Neural cell (in vitro differentiated cells): ENCODE measurements at regions not wholly inside any gene's neighbourhood (a gene's known extent, or its start where the extent isn't known, plus 50 kb on each side); places are given as distances from the start of the nearest gene placed in this dataset.

Experiments used
- H2AFZ ChIP-seq: fragments of 200-600, 300-800 bp; sonication (generic), shearing (Covaris generic); 2 replicates; pipeline ENCODE4 v1.6.0; 2014; ENCODE audit warnings: low read depth, mild to moderate bottlenecking, antibody characterized with exemption, low read length, moderate library complexity
- H3F3A ChIP-seq: fragments of 200-600 bp; shearing (Covaris generic); 2 replicates; pipeline ENCODE4 v1.6.1; 2016; ENCODE audit warnings: mild to moderate bottlenecking, moderate library complexity, mixed read lengths, antibody characterized with exemption, low read length; ENCODE audit not compliant: insufficient read depth, poor library complexity, severe bottlenecking
- H3K27ac ChIP-seq: fragments of 200-600, 300-800 bp; sonication (generic), shearing (Covaris generic); 2 replicates; pipeline ENCODE4 v1.5.1; 2014; ENCODE audit warnings: mild to moderate bottlenecking, low read length, moderate library complexity
- H3K27me3 ChIP-seq: fragments of 300-800, 200-600 bp; sonication (generic), shearing (Covaris generic); 2 replicates; pipeline ENCODE4 v1.6.0; 2014; ENCODE audit warnings: mild to moderate bottlenecking, low read depth, low read length, moderate library complexity; ENCODE audit not compliant: insufficient read depth
- H3K36me3 ChIP-seq: fragments of 300-800, 200-600 bp; sonication (generic), shearing (Covaris generic); 2 replicates; pipeline ENCODE4 v1.5.1; 2014; ENCODE audit warnings: mild to moderate bottlenecking, antibody characterized with exemption, low read length, moderate library complexity; ENCODE audit not compliant: insufficient read depth
- H3K4me2 ChIP-seq: fragments of 300-800, 200-600 bp; sonication (generic), shearing (Covaris generic); 2 replicates; pipeline ENCODE4 v1.6.0; 2014; ENCODE audit warnings: mild to moderate bottlenecking, low read length
- H3K4me3 ChIP-seq: fragments of 300-800, 200-600 bp; sonication (generic), shearing (Covaris generic); 2 replicates; pipeline ENCODE4 v1.5.1; 2014; ENCODE audit warnings: mild to moderate bottlenecking, low read length, moderate library complexity
- H3K79me2 ChIP-seq: fragments of 200-600 bp; shearing (Covaris generic); replicated peaks from 2 replicates; pipeline ENCODE4 v1.6.0; 2014; ENCODE audit warnings: mild to moderate bottlenecking, low read length, moderate library complexity; ENCODE audit not compliant: insufficient read depth
- H3K9ac ChIP-seq: fragments of 300-800, 200-600 bp; sonication (generic), shearing (Covaris generic); 2 replicates; pipeline ENCODE4 v1.6.1; 2016; ENCODE audit warnings: mild to moderate bottlenecking, low read length, mixed read lengths
- H3K9me2 ChIP-seq: fragments of 200-600 bp; shearing (Covaris generic); 2 replicates; pipeline ENCODE4 v1.6.1; 2016; ENCODE audit warnings: mild to moderate bottlenecking, low read length, mixed read lengths; ENCODE audit not compliant: insufficient read depth
- H3K9me3 ChIP-seq: fragments of 200-600, 300-800 bp; sonication (generic), shearing (Covaris generic); 2 replicates; pipeline ENCODE4 v1.6.1; 2016; ENCODE audit warnings: mild to moderate bottlenecking, mixed run types, low read length, moderate library complexity, mixed read lengths
- H4K20me1 ChIP-seq: fragments of 200-600 bp; shearing (Covaris generic); 2 replicates; pipeline ENCODE4 v1.6.1; 2016; ENCODE audit warnings: mild to moderate bottlenecking, mixed run types; ENCODE audit not compliant: insufficient read depth
- EP300 ChIP-seq: fragments of 450-650 bp; conservative IDR thresholded peaks from 2 replicates; pipeline ENCODE4 v1.6.1; 2014; ENCODE audit warnings: antibody characterized with exemption, mild to moderate bottlenecking, moderate library complexity; ENCODE audit not compliant: poor library complexity, severe bottlenecking
- EZH2 ChIP-seq: fragments of 200-600, 300-800 bp; shearing (Covaris generic), sonication (generic); IDR thresholded peaks from 2 replicates; pipeline ENCODE4 v1.6.1; 2014; ENCODE audit warnings: antibody characterized with exemption, low read length, borderline replicate concordance, mild to moderate bottlenecking; ENCODE audit not compliant: insufficient read depth, poor library complexity, severe bottlenecking
- MXI1 ChIP-seq: fragments of 450-650 bp; conservative IDR thresholded peaks from 2 replicates; pipeline ENCODE4 v1.6.1; 2014; ENCODE audit warnings: antibody characterized with exemption, mild to moderate bottlenecking; ENCODE audit not compliant: poor library complexity, severe bottlenecking
- POLR2AphosphoS5 ChIP-seq: IDR thresholded peaks from 2 replicates; pipeline ENCODE4 v1.6.1; 2012
- RAD21 ChIP-seq: fragments of 450-650 bp; conservative IDR thresholded peaks from 2 replicates; pipeline ENCODE4 v1.6.1; 2014; ENCODE audit warnings: antibody characterized with exemption, mild to moderate bottlenecking, moderate library complexity
- SMC3 ChIP-seq: fragments of 450-650 bp; conservative IDR thresholded peaks from 2 replicates; pipeline ENCODE4 v1.6.1; 2014; ENCODE audit warnings: antibody characterized with exemption, mild to moderate bottlenecking, moderate library complexity; ENCODE audit not compliant: poor library complexity
- TAF1 ChIP-seq: IDR thresholded peaks from 2 replicates; pipeline ENCODE4 v1.6.1; 2012; ENCODE audit warnings: low read depth
- TF ChIP-seq, protein P1 (sequence below): fragments of 450-650 bp; IDR thresholded peaks from 2 replicates; pipeline ENCODE4 v1.5.1; 2014; ENCODE audit warnings: antibody characterized with exemption, mild to moderate bottlenecking, moderate library complexity; ENCODE audit not compliant: poor library complexity, severe bottlenecking
- TF ChIP-seq, protein P2 (sequence below): IDR thresholded peaks from 2 replicates; pipeline ENCODE4 v1.6.1; 2012; ENCODE audit warnings: borderline replicate concordance

DNA sequence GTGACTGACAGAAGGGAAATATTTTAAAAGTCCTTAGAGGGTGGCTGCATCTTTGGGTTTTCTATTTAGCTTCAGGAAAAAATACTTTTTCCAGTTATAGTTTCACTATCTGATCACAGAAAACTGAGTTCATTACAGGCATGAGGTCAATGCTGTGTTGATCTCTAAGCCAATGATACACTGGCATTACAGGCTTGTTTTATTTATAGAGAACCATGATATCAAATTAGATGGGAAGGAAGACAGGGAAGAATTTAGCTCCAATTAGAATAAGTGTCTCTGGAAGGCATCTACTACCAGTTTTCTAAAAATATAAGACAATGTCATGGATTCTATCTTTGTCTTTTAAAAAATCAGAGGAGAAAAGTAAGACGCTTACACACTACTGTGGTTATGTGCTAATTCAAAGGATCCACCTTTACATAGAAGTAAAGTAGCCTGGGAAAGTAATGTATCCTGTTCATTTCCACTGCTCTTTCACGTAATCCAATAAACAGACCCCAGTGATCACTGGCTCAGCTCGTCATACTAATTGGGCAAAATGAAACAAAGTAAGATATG, 344.5 kb upstream of the PPARGC1A start:
- H3F3A ChIP-seq: no peaks in the 10 kb centered on the region
- no peak for TF ChIP-seq MXI1
- no peak for TF ChIP-seq EZH2
- TF ChIP-seq EP300: no peak
- no peak for TF ChIP-seq POLR2AphosphoS5
- H3K4me3 ChIP-seq: no peak overlapping the region

DNA sequence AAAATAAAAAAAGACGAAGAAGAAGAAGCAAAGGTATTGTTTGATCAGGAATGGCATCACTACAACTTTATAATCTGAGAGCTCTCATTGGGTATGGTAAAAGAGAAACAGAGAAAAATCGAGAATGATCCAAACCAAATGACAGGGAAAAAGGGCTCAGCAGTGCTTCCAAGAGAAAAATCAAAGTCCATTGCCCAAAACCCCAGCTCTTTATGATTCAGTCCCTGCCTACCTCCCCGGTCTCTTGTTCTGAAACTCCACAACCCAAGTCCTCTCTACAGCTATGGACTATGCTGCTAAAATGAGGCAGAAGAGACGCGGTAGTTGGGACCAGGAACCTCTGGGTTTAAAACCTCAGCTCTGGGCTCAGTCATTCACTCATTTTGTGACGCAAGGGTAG, 341.1 kb upstream of the PPARGC1A start:
- H3K36me3 ChIP-seq: no peaks in the 10 kb centered on the region
- H3K9me3 ChIP-seq: no peaks in the 10 kb centered on the region
- H3K4me2 ChIP-seq: no peak overlapping the region
- H3F3A ChIP-seq: no peaks in the 10 kb centered on the region
- H3K79me2 ChIP-seq: no peaks in the 10 kb centered on the region
- no peaks in the 10 kb centered on the region for H3K9me2 ChIP-seq
- TF ChIP-seq EZH2: no peak
- no peak overlapping the region for H2AFZ ChIP-seq
- H4K20me1 ChIP-seq: no peaks in the 10 kb centered on the region
- no peak overlapping the region for H3K27ac ChIP-seq
- no peaks in the 10 kb centered on the region for H3K27me3 ChIP-seq
- no peak overlapping the region for H3K9ac ChIP-seq
- no peak overlapping the region for H3K4me3 ChIP-seq

More for the DNA sequence above, 344.5 kb upstream of the PPARGC1A start:
- Histone ChIP-seq H3K9me3 (no peaks in the 10 kb centered on the region), H3K9ac (no peak overlapping the region), H3K9me2 (no peaks in the 10 kb centered on the region), H4K20me1 (no peaks in the 10 kb centered on the region), H3K4me2 (no peak overlapping the region), H3K79me2 (no peaks in the 10 kb centered on the region), H3K27ac (no peak overlapping the region), H2AFZ (no peak overlapping the region), H3K36me3 (no peaks in the 10 kb centered on the region), H3K27me3 (no peaks in the 10 kb centered on the region)

DNA sequence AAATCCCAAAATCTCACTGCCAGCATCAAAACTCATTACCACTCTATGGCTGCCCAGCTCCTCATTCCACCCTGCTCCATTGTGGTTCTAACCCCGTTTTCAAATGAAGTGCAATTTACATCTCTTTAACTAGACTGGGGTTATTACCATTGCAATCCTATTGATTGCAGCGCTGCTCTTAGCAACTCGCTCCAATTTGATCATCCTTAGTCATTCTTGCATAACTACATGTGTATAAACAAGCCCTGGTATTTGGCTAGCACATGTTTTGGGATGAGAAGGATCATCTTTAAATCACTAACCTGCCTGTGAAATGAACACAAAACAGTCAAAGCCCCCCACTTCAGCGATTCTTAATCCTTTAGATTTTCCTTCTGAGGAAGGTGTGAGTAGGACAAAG, 340.1 kb upstream of the PPARGC1A start:
- Histone ChIP-seq H2AFZ (no peak overlapping the region), H3K79me2 (no peaks in the 10 kb centered on the region), H3K36me3 (no peaks in the 10 kb centered on the region), H3K9me3 (no peaks in the 10 kb centered on the region), H3K27ac (no peak overlapping the region), H4K20me1 (no peaks in the 10 kb centered on the region), H3F3A (no peaks in the 10 kb centered on the region), H3K4me2 (no peak overlapping the region), H3K4me3 (no peak overlapping the region), H3K27me3 (no peaks in the 10 kb centered on the region), H3K9me2 (no peaks in the 10 kb centered on the region), H3K9ac (no peak overlapping the region)
- TF ChIP-seq EP300 (no peak), EZH2 (no peak), MXI1 (no peak), RAD21 (no peak), TAF1 (no peak)

DNA sequence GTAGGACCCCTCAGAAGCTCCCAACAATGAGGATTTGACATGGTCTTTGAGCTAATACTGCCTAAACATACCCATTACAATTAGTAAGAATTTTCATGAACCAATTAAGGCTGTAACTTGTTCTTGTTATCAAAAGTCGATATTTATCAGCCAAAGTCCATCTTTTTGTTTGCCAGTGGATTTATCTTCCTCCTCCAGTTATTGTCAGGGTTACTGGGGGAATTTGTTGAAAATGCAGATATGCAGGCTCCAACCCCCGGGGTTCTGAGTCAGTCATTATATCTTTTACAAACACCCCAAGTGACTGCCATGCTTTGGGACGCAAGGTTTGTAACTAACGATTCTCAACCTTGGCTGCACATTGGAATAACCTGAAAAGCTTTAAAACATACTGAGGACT, 338.8 kb upstream of the PPARGC1A start:
- Histone ChIP-seq H3K27me3 (no peaks in the 10 kb centered on the region), H3K27ac (no peak overlapping the region), H2AFZ (no peak overlapping the region), H3K9me2 (no peaks in the 10 kb centered on the region), H3K79me2 (no peaks in the 10 kb centered on the region), H3F3A (no peaks in the 10 kb centered on the region), H3K9ac (no peak overlapping the region), H3K9me3 (no peaks in the 10 kb centered on the region), H4K20me1 (no peaks in the 10 kb centered on the region), H3K36me3 (no peaks in the 10 kb centered on the region), H3K4me3 (no peak overlapping the region), H3K4me2 (no peak overlapping the region)
- no peak for TF ChIP-seq TAF1
- TF ChIP-seq, protein P1, sequence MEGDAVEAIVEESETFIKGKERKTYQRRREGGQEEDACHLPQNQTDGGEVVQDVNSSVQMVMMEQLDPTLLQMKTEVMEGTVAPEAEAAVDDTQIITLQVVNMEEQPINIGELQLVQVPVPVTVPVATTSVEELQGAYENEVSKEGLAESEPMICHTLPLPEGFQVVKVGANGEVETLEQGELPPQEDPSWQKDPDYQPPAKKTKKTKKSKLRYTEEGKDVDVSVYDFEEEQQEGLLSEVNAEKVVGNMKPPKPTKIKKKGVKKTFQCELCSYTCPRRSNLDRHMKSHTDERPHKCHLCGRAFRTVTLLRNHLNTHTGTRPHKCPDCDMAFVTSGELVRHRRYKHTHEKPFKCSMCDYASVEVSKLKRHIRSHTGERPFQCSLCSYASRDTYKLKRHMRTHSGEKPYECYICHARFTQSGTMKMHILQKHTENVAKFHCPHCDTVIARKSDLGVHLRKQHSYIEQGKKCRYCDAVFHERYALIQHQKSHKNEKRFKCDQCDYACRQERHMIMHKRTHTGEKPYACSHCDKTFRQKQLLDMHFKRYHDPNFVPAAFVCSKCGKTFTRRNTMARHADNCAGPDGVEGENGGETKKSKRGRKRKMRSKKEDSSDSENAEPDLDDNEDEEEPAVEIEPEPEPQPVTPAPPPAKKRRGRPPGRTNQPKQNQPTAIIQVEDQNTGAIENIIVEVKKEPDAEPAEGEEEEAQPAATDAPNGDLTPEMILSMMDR: no peak
- TF ChIP-seq RAD21: no peak
- TF ChIP-seq EZH2: no peak
- TF ChIP-seq EP300: no peak
- no peak for TF ChIP-seq POLR2AphosphoS5
- TF ChIP-seq SMC3: no peak
- TF ChIP-seq, protein P2, sequence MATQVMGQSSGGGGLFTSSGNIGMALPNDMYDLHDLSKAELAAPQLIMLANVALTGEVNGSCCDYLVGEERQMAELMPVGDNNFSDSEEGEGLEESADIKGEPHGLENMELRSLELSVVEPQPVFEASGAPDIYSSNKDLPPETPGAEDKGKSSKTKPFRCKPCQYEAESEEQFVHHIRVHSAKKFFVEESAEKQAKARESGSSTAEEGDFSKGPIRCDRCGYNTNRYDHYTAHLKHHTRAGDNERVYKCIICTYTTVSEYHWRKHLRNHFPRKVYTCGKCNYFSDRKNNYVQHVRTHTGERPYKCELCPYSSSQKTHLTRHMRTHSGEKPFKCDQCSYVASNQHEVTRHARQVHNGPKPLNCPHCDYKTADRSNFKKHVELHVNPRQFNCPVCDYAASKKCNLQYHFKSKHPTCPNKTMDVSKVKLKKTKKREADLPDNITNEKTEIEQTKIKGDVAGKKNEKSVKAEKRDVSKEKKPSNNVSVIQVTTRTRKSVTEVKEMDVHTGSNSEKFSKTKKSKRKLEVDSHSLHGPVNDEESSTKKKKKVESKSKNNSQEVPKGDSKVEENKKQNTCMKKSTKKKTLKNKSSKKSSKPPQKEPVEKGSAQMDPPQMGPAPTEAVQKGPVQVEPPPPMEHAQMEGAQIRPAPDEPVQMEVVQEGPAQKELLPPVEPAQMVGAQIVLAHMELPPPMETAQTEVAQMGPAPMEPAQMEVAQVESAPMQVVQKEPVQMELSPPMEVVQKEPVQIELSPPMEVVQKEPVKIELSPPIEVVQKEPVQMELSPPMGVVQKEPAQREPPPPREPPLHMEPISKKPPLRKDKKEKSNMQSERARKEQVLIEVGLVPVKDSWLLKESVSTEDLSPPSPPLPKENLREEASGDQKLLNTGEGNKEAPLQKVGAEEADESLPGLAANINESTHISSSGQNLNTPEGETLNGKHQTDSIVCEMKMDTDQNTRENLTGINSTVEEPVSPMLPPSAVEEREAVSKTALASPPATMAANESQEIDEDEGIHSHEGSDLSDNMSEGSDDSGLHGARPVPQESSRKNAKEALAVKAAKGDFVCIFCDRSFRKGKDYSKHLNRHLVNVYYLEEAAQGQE: no peak
- TF ChIP-seq MXI1: no peak
